SK-MEL-5 (cell line): ENCODE measurements at regions not wholly inside any gene's neighbourhood (a gene's known extent, or its start where the extent isn't known, plus 50 kb on each side); places are given as distances from the start of the nearest gene placed in this dataset.

Experiments used
- DNase-seq: peaks from one replicate; pipeline ENCODE4 v3.0.0-alpha.2; 2016; ENCODE audit warnings: low read depth, low spot score
- in situ Hi-C: cut with HindIII; loops from 2 replicates; pipeline ENCODE4 v1.10.0; 2016; ENCODE audit warnings: low sequenced_read_pairs, high pct_unique_total_duplicates, low pct_unique_long_range_greater_than_20kb

DNA sequence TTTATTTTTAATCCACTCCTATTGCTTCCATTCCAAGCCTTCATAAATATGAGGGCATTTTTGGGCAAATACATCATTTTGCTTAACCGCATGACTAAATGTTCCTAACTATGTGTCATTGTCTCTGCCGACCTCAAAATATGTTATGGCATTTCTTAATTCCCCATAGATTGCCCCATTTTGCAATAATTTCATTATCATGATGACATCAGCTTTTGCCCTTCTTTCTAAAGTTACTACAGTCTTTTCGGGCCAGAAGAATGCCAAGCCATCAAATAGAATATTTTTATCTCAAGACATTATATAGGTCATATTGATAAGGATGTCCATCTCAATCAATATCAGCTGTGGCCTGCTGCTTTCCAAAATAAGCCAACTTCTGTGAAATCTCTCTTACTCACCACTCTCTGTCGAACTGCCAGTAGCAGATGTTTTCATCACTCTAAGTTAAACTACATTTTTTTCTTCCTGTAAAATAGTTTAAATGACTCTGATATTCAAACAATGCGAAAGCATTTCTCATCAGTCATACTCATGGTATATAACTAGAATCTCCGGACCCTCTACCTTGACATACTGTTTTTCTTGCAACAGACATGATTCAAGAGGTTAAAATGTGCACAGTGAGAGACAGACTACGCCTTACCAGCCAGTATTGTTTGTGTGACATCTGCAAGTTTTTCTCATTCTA lies 1254.6 kb upstream of the CELF2 start:
- DNase-seq = no peak

DNA sequence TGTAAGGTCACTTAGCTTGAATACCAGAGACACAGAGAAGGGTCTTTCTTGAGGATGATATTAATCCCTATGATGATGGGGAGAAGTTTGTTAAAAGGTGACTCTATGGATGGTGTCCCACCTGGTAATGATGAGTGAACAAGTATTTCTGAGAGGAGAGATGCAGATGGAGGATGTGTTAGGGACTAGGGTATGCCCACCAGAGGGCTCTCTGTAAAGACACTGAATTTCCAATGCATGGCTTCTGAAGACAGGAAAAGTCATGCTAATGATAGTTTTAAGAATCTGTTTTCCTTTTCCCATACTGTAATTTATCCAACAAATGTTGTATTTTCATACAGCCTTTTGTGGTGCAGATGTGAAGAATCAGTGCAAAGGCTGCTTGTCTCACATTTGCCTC lies 1250.9 kb upstream of the CELF2 start:
- in situ Hi-C loops = no loop called here
- no peak for DNase-seq

More for the DNA sequence above, 1254.6 kb upstream of the CELF2 start:
- in situ Hi-C loops = no loop called here

DNA sequence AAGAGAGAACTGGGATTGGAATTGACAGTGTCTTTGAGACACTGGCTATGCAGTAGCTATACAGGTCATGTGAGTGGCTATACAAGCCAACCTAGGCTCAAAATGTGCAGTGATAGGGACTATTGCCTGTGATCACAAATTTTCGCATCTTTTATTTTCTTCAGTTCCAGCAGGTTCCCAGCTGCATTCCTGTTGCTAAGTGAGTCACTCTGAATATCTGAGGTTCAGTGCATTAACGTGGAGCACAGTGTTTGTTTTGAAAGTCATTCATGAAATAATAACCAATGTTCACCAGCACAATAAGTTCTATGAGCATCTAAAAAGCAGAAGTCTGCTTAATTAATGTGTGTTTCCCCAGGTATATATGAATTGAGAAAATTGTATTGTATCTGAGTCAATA lies 1236.0 kb upstream of the CELF2 start:
- no peak for DNase-seq
- in situ Hi-C loops = no loop called here

DNA sequence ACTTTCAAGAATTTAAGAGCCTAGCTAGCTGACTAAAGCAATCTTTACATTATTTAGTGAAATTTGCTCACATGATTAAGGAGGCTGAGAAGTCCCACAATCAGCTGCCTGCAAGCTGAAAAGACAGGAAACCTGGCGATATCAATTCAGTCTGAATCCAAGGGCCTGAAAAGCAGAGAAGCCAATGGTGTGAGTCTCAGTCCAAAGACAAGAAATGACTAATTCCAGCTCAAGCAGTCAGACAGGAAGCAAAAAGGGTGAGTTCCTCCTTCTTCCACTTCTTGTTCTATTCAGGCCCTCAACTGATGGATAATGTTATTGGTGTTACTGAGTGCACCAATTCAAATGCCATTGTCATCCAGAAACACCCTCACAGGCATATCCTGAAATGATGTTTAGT lies 1231.6 kb upstream of the CELF2 start:
- in situ Hi-C loops = no loop called here
- DNase-seq = no peak

DNA sequence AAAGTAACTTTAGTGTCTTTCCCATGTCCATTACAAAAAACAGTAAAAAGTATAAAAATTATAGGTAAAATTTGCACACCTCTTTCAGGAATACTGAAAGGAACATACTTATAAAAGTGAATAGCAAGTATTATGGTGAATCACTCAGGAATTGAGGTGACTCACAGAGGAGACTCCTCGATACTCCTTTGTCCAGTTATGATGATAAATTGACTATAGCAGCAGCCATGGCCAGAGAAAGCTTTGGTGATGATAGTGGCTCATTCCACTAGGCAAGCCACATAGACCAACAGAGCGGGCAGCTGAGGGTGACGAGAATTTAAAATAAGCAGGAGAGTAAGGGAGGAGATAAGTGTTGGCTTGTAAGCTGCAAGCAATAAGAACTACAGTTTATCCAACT lies 1231.1 kb upstream of the CELF2 start:
- DNase-seq = no peak
- in situ Hi-C loops = no loop called here

DNA sequence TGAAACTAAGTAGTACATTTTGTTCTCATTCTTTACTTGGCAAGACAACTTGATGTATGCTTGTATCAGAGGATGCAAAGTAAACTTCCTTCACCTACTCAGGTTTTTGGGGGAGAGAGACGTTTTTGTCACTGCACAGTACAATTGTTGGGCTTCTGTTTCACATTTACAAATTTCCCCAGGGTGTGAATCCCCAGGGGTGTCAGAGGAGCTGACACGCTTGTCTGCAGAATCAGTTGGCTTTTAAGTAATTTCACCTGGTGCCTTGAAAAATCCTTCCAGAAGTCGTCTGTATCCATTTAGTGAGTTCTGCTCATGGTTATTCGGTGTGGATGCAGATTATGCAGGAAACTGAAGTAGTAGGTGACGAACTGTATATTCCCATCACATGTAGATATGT lies 1227.7 kb upstream of the CELF2 start:
- DNase-seq = no peak
- in situ Hi-C loops = no loop called here

DNA sequence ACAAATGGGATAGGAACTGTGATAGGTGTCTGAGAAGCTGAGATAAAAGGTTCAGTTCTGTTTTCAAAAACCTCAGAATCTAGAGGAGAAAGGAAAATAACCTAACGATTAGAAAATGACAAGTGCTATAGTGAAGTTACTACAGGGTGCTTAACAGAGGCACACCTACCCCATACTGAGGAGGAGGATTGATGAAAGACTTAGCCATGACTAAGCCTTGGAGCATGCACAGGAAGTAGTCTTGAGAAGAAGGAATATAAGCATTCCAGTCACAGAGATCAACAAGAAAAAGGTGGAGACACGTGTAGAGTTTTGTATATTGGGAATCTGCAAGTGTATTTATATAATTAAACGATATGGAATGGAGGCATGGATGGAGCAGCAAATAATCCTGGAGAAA lies 1225.5 kb upstream of the CELF2 start:
- in situ Hi-C loops = no loop called here
- no peak for DNase-seq

DNA sequence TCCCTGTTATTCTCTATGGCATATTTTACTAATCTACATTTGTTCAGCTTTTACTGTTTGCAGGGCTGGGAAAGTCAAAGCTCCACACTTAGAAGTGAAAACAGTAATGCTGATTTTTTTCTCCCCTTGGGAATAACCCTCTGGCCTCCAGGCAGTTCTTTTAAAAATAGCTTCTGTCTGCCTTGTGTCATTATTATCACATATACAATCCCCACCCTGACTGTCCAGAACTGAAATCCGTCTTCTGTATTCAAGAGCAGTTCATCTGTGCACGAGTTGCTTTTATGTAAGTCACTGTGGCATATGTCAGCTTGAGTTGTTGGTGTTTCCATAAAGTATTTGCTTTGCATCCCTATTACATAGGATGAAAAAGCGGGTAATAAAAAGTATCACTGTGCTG lies 1221.1 kb upstream of the CELF2 start:
- DNase-seq = no peak
- in situ Hi-C loops = no loop called here

DNA sequence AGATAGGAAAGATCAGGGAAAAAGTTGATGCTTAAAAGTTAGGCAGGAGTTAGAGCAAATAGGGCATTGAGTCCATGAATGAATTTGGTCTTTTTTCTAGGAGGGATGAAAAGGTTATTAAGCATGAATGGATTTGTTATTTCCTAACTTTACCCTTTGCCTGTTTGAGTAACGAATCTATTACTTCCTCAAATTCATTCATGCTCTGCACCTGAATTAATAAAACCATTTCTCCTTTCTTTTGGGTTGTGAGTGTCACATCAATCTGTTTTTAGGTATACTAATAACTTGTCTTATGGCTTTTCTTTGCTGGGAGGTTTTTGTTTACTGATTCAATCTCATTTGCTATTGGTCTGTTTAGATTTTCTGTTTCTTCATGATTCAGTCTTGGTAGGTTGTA lies 1217.7 kb upstream of the CELF2 start:
- DNase-seq = no peak
- in situ Hi-C loops = no loop called here

DNA sequence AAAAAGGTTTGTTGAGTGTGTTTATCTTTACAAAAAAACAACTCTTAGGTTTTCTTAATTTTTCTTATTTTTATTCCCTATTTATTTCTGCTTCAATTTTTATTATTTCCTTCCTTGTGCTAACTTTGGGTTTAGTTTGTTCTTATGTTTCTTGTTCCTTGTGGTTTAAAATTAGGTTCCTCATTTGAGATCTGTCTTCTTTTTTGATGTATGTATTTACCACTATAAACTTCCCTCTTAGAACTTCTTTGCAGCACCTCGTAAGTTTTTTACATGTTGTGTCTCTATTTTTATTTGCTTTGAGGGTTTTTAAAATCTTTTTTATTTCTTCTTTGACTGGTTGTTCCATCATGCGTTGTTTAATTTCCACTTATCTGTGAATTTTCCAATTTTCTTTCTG lies 1217.1 kb upstream of the CELF2 start:
- in situ Hi-C loops = no loop called here
- DNase-seq = no peak

DNA sequence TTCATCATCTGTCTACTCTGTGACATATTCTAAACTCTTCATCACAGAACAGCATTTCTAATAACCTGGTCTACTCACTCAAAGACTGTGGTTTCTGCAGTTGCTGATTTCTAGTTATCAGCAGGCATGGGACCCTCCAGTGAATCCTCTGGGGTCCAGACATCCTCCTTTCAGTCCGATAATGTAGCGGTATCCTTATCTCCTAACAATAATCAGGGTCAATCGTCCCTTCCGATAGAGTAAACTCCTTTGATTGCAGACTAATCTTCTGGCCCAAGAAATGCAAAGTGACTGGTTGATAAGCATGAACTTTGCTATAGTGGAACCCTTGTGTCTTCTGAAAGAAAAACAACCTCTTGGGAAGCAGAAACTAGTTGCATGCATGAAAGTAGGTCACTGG lies 1209.8 kb upstream of the CELF2 start:
- no peak for DNase-seq
- in situ Hi-C loops = no loop called here

DNA sequence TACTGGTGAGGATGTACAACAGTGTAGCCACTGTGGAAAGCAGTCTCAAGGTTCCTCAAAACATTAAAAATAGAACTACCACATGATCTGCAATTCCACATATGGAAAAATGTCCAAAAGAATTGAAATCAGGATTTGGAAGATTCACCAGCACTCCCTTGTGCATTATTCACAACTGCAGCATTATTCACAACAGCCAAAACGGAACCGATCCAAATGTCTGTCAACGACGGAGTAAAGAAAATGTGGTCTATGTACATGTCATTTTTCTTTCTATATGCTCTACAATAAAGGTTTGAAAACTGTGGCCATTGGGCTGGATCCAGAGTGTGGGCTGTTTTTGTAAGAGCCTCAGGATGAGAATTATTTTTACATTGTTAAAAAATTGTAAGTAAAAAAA lies 1206.1 kb upstream of the CELF2 start:
- in situ Hi-C loops = no loop called here
- DNase-seq = no peak

DNA sequence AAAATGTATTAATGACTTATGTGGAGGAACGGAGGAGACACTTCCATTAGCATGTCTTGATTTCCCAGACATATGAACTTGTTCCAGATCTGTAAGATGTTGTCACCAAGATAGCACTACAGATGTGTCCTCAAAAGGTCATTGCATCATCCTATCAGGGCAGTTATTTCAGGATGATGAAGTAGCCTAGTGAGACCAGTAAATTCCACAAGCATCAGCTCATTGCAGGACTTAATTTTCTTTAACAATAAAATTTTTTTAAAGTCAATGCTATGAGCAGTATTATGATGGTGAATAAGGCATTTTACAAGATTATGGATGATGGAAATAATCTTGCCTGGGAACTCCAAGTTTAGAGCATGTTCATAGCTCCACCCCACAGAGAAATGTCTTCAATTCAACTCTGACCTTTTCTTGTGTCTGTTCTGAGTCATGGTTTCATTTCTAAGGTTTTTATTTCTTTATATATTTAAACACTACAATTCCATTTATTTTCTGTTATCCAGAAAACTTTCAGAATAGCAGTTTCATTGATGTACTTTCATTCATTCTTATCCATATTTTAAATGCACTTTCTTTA lies 1203.3 kb upstream of the CELF2 start:
- in situ Hi-C loops = no loop called here
- DNase-seq = no peak

DNA sequence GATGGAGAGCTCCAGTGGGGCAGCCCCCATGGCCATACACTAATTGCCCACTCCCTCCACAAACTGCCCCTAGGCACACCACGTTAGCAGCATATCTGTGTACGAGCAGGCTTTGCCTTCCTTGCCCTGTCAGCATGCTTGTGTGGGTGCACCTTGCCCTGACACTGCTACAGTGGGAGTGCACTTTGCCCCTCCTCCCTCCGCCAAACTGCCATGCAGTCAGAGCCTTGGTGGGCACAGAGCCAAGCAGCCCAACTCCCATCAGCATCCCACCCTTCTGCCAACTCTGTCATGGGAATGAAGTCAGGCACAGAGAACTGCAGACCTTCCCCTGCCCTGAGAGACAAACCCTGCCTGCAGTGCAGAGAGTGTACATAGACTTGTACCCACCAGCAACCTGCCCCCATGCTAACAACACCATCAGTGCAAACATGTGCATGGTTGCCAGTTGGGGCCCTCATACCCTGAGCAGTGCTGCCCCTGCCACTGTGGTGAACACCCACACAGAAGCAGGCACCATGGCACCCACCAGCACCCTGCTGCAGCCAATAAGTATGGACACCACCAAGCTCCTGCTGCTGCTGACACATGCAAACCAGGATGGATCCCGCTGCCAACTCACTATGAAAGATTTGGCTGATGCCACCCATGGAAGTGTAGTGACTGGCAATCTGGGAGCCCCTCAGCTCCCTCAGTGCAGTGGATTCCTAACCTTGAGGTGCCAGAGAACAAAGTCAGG lies 1197.7 kb upstream of the CELF2 start:
- in situ Hi-C loops = no loop called here
- DNase-seq = no peak

DNA sequence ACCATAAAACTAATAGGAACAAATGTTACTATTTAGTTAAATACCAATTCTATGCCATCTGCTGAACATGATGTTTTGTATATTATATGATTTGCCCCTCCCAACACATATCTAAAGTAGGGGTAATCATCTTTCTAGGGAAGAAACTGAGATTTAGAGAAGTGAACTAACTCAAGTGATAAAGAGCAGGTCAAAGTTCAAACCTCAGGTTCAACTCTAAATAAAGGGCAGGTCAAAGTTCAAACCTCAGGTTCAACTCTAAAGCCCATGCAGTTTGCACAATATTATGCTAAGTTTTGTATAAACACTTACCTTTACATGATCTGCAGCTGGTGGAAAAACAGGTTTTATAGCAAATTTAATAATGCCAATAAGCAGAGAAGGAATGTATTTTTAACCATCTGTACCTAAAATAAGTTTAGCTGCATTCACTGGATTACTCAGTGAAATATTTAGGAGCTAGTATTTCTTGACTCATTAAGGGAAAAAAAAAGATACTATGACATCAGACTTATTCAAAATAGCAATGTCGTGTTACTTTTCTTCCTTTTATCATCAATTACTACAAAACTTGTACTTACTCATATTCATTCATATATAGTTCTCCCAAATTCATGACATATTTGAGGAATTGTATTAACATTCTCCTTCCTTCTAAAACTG lies 1194.3 kb upstream of the CELF2 start:
- in situ Hi-C loops = no loop called here
- DNase-seq = no peak

DNA sequence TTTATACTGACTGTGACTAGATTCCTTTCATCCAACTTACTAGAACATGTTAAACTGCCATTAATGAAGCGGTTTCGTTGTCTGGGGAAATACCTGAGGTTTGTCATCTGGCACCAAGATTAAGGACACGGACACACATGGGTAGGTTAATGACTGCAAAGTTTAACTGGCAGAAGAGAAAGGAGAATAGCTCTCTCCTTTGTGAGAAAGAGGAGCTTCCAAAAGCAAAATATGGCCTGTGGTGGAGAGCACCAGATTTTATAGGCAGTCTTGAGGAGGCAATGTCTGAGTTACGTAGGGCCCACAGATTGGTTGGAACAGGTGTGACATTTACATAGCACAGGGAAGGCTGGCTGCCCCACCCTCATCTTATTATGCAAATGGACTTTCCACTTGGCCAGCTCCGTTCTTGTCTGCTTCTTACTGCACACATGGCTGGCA lies 1193.0 kb upstream of the CELF2 start:
- in situ Hi-C loops = no loop called here

DNA sequence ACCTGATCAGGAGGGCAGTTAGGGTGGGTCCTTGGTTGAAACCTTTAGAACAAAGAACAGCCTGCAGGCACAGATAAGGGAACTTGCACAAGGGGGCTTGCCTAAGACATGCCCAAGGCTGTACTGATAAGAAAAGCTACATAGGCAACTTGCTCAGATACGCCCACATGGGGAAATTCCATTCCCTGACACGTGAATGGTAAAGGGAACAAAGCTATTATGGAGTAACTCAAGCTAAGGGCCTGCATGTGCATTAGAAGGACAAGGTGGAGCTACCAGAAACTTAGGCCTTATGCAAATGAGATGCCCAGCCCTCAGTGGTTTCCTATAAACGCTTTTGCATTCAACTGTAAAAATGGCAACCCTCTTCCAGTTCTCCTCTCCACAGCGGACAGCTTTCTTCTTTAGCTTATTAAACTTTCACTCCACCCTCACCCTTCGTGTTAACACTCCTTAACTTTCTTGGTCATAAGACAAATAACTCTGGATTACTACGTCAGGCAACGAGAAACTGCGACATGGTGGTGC lies 1192.1 kb upstream of the CELF2 start:
- in situ Hi-C loops = no loop called here
- DNase-seq = no peak

More for the DNA sequence above, 1193.0 kb upstream of the CELF2 start:
- DNase-seq = no peak

DNA sequence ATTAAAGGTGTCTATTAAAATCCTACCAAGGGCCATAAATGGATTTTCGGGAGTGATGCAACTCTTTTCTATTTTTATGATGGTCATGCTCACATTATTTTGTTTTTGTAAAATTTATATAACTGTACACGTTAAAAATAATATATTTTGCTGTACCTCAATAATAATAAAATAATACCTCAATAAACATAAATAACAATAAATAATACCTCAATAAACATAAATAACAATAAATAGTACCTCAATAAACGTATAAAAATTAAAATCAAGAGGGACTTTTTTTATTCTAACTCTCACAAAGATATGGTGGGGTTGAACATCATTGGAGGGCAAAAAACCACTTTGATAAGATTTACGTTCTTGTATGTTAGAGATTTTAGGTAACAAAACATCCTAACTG lies 1189.6 kb upstream of the CELF2 start:
- in situ Hi-C loops = no loop called here
- DNase-seq = no peak
